GM21619 (cell line): ENCODE measurements at regions not wholly inside any gene's neighbourhood (a gene's known extent, or its start where the extent isn't known, plus 50 kb on each side); places are given as distances from the start of the nearest gene placed in this dataset.
"Not testable (repeated sequence)": the region's sequence is repeated elsewhere in the genome, so short reads cannot be mapped to it uniquely, and the experiment has no call there.

Experiments used
- ATAC-seq: cut with Tn5 transposase; IDR thresholded peaks from one replicate; pipeline ENCODE4 v1.9.1; 2021; ENCODE audit not compliant: unreplicated experiment

- no peak for ATAC-seq
These were observed 50.8 kb upstream of the CTNNA1 start for GRCh38 chr5:138702166-138703077.

- ATAC-seq, result no peak
These were observed 51.5 kb upstream of the CTNNA1 start for GRCh38 chr5:138701678-138702077.

- ATAC-seq, result no peak
These were observed 52.5 kb upstream of the CTNNA1 start for GRCh38 chr5:138700581-138701362.

GRCh38 chr5:138699482-138699881, 53.7 kb upstream of the CTNNA1 start:
- no peak for ATAC-seq

GRCh38 chr5:138698713-138699112, 54.5 kb upstream of the CTNNA1 start:
- ATAC-seq, result no peak

GRCh38 chr5:138697720-138698360, 55.4 kb upstream of the CTNNA1 start:
- no peak for ATAC-seq

- ATAC-seq, result no peak
These were observed 56.7 kb upstream of the CTNNA1 start for GRCh38 chr5:138696501-138696900.

GRCh38 chr5:138695781-138696180, 57.4 kb upstream of the CTNNA1 start:
- no peak for ATAC-seq

GRCh38 chr5:138694146-138694545, 59.1 kb upstream of the CTNNA1 start:
- ATAC-seq, result no peak

- ATAC-seq, result no peak
These were observed 60.9 kb upstream of the CTNNA1 start for GRCh38 chr5:138692370-138692769.

- no peak for ATAC-seq
These were observed 66.6 kb upstream of the CTNNA1 start for GRCh38 chr5:138686668-138687067.

- ATAC-seq, result no peak
These were observed 68.0 kb upstream of the CTNNA1 start for GRCh38 chr5:138685193-138685745.

- ATAC-seq, result not testable (repeated sequence)
These were observed 70.8 kb upstream of the CTNNA1 start for GRCh38 chr5:138682462-138682861.

GRCh38 chr5:138678826-138679225, 74.4 kb upstream of the CTNNA1 start:
- ATAC-seq, result not testable (repeated sequence)

GRCh38 chr5:138677782-138678181, 75.4 kb upstream of the CTNNA1 start:
- ATAC-seq, result no peak

GRCh38 chr5:138676556-138677193, 76.5 kb upstream of the CTNNA1 start:
- ATAC-seq, result no peak

- ATAC-seq, result no peak
These were observed 77.2 kb upstream of the CTNNA1 start for GRCh38 chr5:138676002-138676401.

- ATAC-seq, result no peak
These were observed 84.5 kb upstream of the CTNNA1 start for GRCh38 chr5:138668451-138669380.

GRCh38 chr5:138667782-138668331, 85.4 kb upstream of the CTNNA1 start:
- ATAC-seq, result not testable (repeated sequence)
